Activated naive CD4-positive, alpha-beta T cell (primary cell): ENCODE measurements at regions not wholly inside any gene's neighbourhood (a gene's known extent, or its start where the extent isn't known, plus 50 kb on each side); places are given as distances from the start of the nearest gene placed in this dataset.
"Not testable (repeated sequence)": the region's sequence is repeated elsewhere in the genome, so short reads cannot be mapped to it uniquely, and the experiment has no call there.

Experiments used
- DNase-seq, 4 experiments: peaks; one replicate each; lab custom pipeline; 2025; lab: John Stamatoyannopoulos, UW

DNA sequence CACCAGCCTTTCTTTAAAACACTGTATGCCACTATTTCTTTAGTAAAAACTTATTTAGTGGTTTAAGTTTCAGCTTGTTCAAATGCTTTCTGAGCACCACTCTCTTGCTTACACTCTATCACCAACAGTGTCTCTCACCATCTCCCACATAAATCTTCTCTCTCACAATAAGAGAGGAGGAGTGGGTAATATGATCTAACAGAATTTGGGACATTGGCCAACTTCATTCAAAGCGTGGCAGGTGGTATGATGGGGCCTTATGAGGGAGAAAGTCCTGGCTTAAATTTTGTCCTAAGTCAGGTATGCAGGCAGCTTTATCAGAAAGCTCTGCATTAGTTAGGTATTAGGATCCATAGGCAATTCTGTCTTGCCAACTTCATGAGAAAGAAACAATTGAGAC, 1132.5 kb downstream of the TUSC7 start:
- DNase-seq, result no peak

DNA sequence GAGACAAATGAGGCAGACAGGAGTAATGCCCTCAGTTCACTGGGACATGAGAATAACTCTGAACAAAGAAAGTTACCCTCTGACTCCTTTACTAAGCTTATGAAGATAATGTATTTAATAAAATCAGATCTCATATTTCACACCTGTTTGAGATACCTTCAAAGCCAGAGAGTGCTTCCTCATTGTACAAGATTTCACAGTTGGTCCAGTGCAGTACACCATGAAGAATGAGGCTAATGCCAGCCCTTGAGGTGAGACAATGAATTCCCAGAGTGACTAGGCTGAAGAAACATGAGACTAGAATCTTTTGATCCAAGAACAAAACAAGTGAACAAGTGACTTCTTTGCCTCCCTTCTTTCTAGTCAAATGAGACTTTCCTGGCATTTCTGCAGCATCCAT, 1133.8 kb downstream of the TUSC7 start:
- DNase-seq, result no peak

DNA sequence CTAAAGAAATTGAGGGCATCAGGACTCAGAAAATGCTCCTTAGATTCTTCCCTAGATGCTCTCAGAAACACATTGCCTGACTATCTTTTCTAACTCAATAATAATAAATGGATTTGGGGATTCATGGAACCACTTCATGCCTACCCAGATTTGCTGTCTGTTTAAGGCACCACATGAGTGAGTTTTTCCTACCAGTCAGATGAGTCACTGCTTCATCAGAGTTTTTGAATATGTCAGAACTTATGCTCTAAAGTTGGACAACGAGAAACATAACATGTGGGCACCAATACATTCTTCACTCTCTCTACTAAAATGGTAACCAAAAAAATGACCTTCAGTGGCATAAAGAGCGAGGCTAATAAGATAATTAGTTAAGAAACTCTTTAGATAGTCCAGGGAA, 1135.1 kb downstream of the TUSC7 start:
- no peak for DNase-seq

- no peak for DNase-seq
Measured at GRCh38 chr3:117846238-117846637, 1136.7 kb downstream of the TUSC7 start.

- DNase-seq, result no peak
Measured at GRCh38 chr3:117848606-117849005, 1139.0 kb downstream of the TUSC7 start.

- DNase-seq, result no peak
Measured at GRCh38 chr3:117853923-117854668, 1144.5 kb downstream of the TUSC7 start.

- DNase-seq, result no peak
Measured at GRCh38 chr3:117856354-117856753, 1146.8 kb downstream of the TUSC7 start.

DNA sequence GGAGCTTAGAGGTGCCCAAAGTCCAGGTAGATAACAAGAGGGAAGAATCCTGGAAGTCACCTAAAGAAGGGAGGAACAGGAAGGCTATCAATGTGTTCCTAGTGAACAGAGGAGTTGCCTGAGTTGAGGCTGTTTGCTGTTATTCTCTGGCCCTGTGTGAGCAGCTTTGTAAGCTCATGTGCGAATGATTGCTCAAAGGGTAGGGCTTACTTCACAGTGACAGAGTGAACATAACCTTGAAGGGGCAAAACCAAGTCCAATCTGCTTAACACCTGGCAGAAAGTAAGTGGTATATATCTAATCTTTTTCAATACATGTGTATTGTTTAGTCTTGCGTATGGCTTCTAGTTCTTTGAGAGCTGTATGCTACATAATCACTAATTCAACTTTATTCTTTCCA, 1153.6 kb downstream of the TUSC7 start:
- no peak for DNase-seq

- DNase-seq, result no peak
Measured at GRCh38 chr3:117865338-117865737, 1155.8 kb downstream of the TUSC7 start.

DNA sequence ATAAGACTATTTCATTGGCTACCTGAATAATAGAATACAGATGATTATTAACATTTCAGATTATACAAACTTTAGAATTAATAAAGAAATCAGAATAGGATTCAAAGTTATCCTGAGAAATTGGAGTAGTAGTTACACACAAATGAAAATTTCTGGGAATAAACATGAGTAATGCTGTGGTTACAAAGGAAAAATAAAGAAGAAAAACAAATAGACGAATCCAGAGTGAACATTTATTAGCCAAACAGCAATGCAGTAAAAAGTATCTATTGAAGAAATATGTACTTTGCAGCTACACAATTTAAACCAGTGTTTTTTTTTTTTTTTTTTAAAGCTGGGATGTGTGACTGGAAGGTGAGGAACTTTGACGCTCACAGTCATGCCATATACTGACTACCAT, 1159.2 kb downstream of the TUSC7 start:
- DNase-seq, result no peak

- no peak for DNase-seq
Measured at GRCh38 chr3:117871934-117872333, 1162.4 kb downstream of the TUSC7 start.

- not testable (repeated sequence) for DNase-seq
Measured at GRCh38 chr3:117872594-117873248, 1161.9 kb downstream of the IGSF11 start.

- DNase-seq, result no peak
Measured at GRCh38 chr3:117873249-117873600, 1161.4 kb downstream of the IGSF11 start.

- no peak for DNase-seq
Measured at GRCh38 chr3:117874028-117874690, 1160.5 kb downstream of the IGSF11 start.

DNA sequence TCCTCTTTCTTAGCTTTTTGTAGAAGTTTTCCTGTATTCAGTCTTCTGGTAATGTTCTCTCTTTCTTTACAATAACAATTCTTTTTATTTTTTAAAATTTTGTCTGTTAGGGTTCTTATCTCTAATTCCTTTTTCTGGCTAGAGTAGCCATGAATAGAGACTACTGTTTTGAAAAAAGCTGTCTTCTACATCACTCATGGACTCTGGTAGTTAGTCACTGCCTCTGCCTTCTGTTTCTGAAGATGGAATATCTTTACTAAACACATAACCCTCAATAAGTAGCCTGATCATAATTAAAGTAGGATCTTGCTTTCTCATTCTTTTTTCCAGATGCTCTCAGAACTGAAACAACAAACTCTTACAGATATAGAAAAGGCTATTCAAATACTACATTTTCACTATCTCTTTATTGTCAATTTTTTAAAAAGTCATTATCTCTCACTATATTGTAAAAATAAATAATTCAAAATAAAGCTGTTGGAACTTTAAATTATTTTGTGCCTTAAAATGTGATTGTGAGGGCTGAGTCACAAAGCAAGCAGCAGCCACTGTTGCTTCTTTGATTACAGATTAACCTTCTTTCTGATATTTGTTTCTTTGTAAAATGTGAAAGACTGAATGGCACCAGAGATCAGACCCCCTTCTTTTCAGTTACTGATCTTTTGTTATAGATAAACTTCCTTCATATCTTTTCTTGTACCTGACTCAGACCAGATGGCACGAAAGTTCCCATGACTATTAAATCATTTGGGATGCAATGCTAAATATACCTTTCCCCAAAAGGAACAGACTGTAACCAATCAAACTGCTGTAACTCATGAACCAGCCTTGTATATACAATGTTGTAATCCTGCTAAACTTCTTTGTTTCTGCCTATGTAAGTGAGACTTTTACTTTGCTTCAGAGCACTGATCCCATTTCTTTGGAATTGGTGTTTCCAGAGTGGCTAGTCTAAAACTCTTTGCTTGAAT, 1159.5 kb downstream of the IGSF11 start:
- no peak for DNase-seq

- DNase-seq, result no peak
Measured at GRCh38 chr3:117875887-117876286, 1158.8 kb downstream of the IGSF11 start.

DNA sequence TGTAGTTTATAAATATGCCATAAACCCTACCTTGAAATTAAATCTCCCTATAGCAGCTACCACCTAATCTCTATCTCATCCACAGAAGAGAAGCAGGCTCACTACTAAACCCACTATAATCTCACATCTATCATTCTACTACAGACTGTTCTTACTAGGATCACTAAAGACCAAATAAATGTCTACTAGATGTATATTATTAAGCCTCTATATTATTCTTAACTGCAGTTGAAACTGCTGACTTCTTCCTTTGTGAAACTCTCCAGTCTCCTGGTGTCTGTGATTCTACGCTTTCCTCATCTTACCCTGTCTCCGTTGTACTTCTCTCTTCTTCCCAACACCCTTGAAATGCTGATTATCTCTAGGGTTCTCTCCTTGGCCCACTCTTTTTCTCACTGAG, 1154.0 kb downstream of the IGSF11 start:
- DNase-seq, result no peak

DNA sequence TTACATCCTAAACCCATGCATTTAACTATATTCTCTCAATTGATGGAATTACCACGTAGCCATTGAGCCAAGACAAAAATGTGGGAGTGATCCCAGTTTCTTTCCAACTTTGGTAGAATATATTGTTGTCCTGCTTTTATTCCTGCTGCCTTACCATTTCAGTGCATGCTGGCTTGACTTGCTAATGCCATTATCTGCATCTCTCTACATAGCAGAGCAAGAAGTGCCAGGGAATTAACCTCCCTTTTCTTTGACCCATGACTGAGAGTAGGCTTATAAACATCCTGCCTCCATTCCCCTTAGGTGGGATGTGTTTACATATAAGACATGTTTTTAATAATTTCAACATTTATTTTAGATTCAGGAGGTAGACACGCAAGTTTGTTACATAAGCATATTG, 1153.4 kb downstream of the IGSF11 start:
- no peak for DNase-seq

GRCh38 chr3:117885011-117885441, 1149.6 kb downstream of the IGSF11 start:
- no peak for DNase-seq

- no peak for DNase-seq
Measured at GRCh38 chr3:117886147-117886546, 1148.5 kb downstream of the IGSF11 start.

DNA sequence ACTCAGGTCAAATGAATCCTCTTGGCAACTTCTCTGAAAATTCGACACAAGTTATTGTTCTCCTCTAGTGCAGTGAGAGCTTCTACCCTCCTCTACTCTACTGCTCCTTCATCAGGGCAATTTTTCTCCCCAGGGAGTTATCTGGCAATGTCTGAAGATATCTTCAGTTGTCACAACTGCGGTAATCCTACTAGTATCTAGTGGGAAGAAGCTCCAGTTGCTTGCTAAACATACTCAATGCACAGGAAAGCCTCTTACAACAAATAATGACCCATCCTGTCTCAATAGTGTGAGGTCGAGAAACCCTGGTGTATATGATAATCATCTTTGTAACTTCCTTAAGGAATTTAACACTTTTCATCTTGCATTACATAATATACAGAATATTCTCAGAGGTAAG, 1147.6 kb downstream of the IGSF11 start:
- DNase-seq, result no peak

DNA sequence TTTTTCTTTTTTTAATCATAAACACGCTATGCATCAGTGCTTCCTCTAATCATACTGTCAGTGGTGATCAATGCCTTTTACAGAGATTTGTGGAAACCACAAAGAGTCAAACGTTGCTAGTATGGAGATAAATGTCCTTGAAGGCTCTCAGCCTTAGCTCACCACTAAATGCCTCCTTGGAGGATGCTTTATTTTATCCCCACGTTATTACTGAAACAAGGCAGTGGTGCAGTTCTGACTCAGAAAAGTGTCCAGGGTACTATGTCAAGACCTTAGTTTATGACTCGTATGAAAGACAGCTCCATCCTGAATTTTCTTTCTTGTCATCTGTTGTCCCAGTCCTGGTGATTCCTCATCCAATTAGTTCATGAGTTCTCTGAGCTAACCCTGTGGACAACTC, 1146.7 kb downstream of the IGSF11 start:
- DNase-seq, result no peak
